Activated naive CD4-positive, alpha-beta T cell treated with anti-CD3 and anti-CD28 coated beads, Interleukin-2, amount 50 U/mL, for 24 hours (primary cell): ENCODE measurements at regions not wholly inside any gene's neighbourhood (a gene's known extent, or its start where the extent isn't known, plus 50 kb on each side); places are given as distances from the start of the nearest gene placed in this dataset.
"Not testable (repeated sequence)": the region's sequence is repeated elsewhere in the genome, so short reads cannot be mapped to it uniquely, and the experiment has no call there.

Source experiments
- H3K27ac Mint-ChIP-seq: one replicate; pipeline ENCODE4 v1.8.0; 2021; ENCODE audit warnings: mild to moderate bottlenecking, mixed read lengths
- H3K27me3 Mint-ChIP-seq: one replicate; pipeline ENCODE4 v1.8.0; 2021; ENCODE audit warnings: mixed read lengths
- H3K36me3 Mint-ChIP-seq: one replicate; pipeline ENCODE4 v1.8.0; 2021; ENCODE audit warnings: mixed read lengths
- H3K4me1 Mint-ChIP-seq: one replicate; pipeline ENCODE4 v1.8.0; 2021; ENCODE audit warnings: mixed read lengths
- H3K4me3 Mint-ChIP-seq: one replicate; pipeline ENCODE4 v1.8.0; 2021; ENCODE audit warnings: mild to moderate bottlenecking, mixed read lengths
- H3K9me3 Mint-ChIP-seq: one replicate; pipeline ENCODE4 v1.8.0; 2021; ENCODE audit warnings: mixed read lengths

GRCh38 chr6:57708061-57708460, 390.6 kb downstream of the PRIM2 start:
- not testable (repeated sequence) for H3K9me3 Mint-ChIP-seq, H3K4me3 Mint-ChIP-seq, H3K27ac Mint-ChIP-seq, H3K36me3 Mint-ChIP-seq, H3K4me1 Mint-ChIP-seq, H3K27me3 Mint-ChIP-seq

- not testable (repeated sequence) for H3K27me3 Mint-ChIP-seq, H3K9me3 Mint-ChIP-seq, H3K27ac Mint-ChIP-seq, H3K4me1 Mint-ChIP-seq, H3K4me3 Mint-ChIP-seq, H3K36me3 Mint-ChIP-seq
Observed at GRCh38 chr6:57722546-57722945, 405.1 kb downstream of the PRIM2 start.

GRCh38 chr6:57723815-57724401, 406.5 kb downstream of the PRIM2 start:
- not testable (repeated sequence) for H3K27me3 Mint-ChIP-seq, H3K4me1 Mint-ChIP-seq, H3K27ac Mint-ChIP-seq, H3K4me3 Mint-ChIP-seq, H3K9me3 Mint-ChIP-seq, H3K36me3 Mint-ChIP-seq

GRCh38 chr6:57729407-57729806, 412.0 kb downstream of the PRIM2 start:
- not testable (repeated sequence) for H3K27me3 Mint-ChIP-seq, H3K36me3 Mint-ChIP-seq, H3K27ac Mint-ChIP-seq, H3K9me3 Mint-ChIP-seq, H3K4me1 Mint-ChIP-seq, H3K4me3 Mint-ChIP-seq

- not testable (repeated sequence) for H3K4me1 Mint-ChIP-seq, H3K9me3 Mint-ChIP-seq, H3K4me3 Mint-ChIP-seq, H3K36me3 Mint-ChIP-seq, H3K27ac Mint-ChIP-seq, H3K27me3 Mint-ChIP-seq
Observed at GRCh38 chr6:57730726-57731125, 413.3 kb downstream of the PRIM2 start.

- not testable (repeated sequence) for H3K9me3 Mint-ChIP-seq, H3K36me3 Mint-ChIP-seq, H3K4me3 Mint-ChIP-seq, H3K27ac Mint-ChIP-seq, H3K4me1 Mint-ChIP-seq, H3K27me3 Mint-ChIP-seq
Observed at GRCh38 chr6:57747716-57748115, 430.3 kb downstream of the PRIM2 start.

GRCh38 chr6:57759850-57760249, 442.4 kb downstream of the PRIM2 start:
- not testable (repeated sequence) for H3K36me3 Mint-ChIP-seq, H3K4me1 Mint-ChIP-seq, H3K27me3 Mint-ChIP-seq, H3K4me3 Mint-ChIP-seq, H3K9me3 Mint-ChIP-seq, H3K27ac Mint-ChIP-seq

GRCh38 chr6:57792720-57793397, 475.4 kb downstream of the PRIM2 start:
- H3K27me3 Mint-ChIP-seq = peaks cover 32% of the 10 kb centered on the region
- not testable (repeated sequence) for H3K4me1 Mint-ChIP-seq, H3K27ac Mint-ChIP-seq, H3K36me3 Mint-ChIP-seq, H3K9me3 Mint-ChIP-seq, H3K4me3 Mint-ChIP-seq

- not testable (repeated sequence) for H3K4me1 Mint-ChIP-seq, H3K36me3 Mint-ChIP-seq, H3K27ac Mint-ChIP-seq, H3K9me3 Mint-ChIP-seq, H3K4me3 Mint-ChIP-seq
- H3K27me3 Mint-ChIP-seq = peaks cover 32% of the 10 kb centered on the region
Observed at GRCh38 chr6:57793398-57793762, 475.9 kb downstream of the PRIM2 start.

- not testable (repeated sequence) for H3K27ac Mint-ChIP-seq, H3K36me3 Mint-ChIP-seq
- Mint-ChIP-seq H3K4me1 (peaks cover 10% of the 10 kb centered on the region), H3K4me3 (peak overlapping the region; percentile 47), H3K27me3 (peaks cover 29% of the 10 kb centered on the region), H3K9me3 (peaks cover 12% of the 10 kb centered on the region)
Observed at GRCh38 chr6:57799703-57800479, 482.5 kb downstream of the PRIM2 start.

GRCh38 chr6:57808581-57808980, 491.2 kb downstream of the PRIM2 start:
- H3K27ac Mint-ChIP-seq, H3K4me1 Mint-ChIP-seq, H3K4me3 Mint-ChIP-seq, H3K36me3 Mint-ChIP-seq, H3K9me3 Mint-ChIP-seq: not testable (repeated sequence)
- peaks cover 40% of the 10 kb centered on the region for H3K27me3 Mint-ChIP-seq

GRCh38 chr6:57809454-57809853, 492.0 kb downstream of the PRIM2 start:
- not testable (repeated sequence) for H3K9me3 Mint-ChIP-seq, H3K4me3 Mint-ChIP-seq, H3K36me3 Mint-ChIP-seq, H3K27ac Mint-ChIP-seq, H3K4me1 Mint-ChIP-seq
- peaks cover 43% of the 10 kb centered on the region for H3K27me3 Mint-ChIP-seq

GRCh38 chr6:57813271-57814075, 496.0 kb downstream of the PRIM2 start:
- not testable (repeated sequence) for H3K36me3 Mint-ChIP-seq, H3K4me3 Mint-ChIP-seq, H3K27ac Mint-ChIP-seq, H3K9me3 Mint-ChIP-seq, H3K4me1 Mint-ChIP-seq
- H3K27me3 Mint-ChIP-seq = peaks cover 42% of the 10 kb centered on the region

GRCh38 chr6:57815826-57816225, 498.4 kb downstream of the PRIM2 start:
- peaks cover 30% of the 10 kb centered on the region for H3K27me3 Mint-ChIP-seq
- H3K9me3 Mint-ChIP-seq, H3K4me3 Mint-ChIP-seq, H3K27ac Mint-ChIP-seq, H3K36me3 Mint-ChIP-seq, H3K4me1 Mint-ChIP-seq: not testable (repeated sequence)

- H3K27ac Mint-ChIP-seq, H3K36me3 Mint-ChIP-seq, H3K9me3 Mint-ChIP-seq, H3K4me1 Mint-ChIP-seq, H3K4me3 Mint-ChIP-seq: not testable (repeated sequence)
- H3K27me3 Mint-ChIP-seq = peaks cover 38% of the 10 kb centered on the region
Observed at GRCh38 chr6:57821325-57821724, 503.9 kb downstream of the PRIM2 start.

GRCh38 chr6:57822448-57822847, 505.0 kb downstream of the PRIM2 start:
- H3K27ac Mint-ChIP-seq, H3K9me3 Mint-ChIP-seq, H3K4me1 Mint-ChIP-seq, H3K36me3 Mint-ChIP-seq, H3K4me3 Mint-ChIP-seq: not testable (repeated sequence)
- peaks cover 39% of the 10 kb centered on the region for H3K27me3 Mint-ChIP-seq
